GM12878 (cell line): ENCODE measurements at regions not wholly inside any gene's neighbourhood (a gene's known extent, or its start where the extent isn't known, plus 50 kb on each side); places are given as distances from the start of the nearest gene placed in this dataset.

Experiments
- ATAC-seq: fragments of 200-7000 bp; cut with Tn5 transposase; 3 replicates; pipeline ENCODE4 v1.9.1; 2020; ENCODE audit warnings: mild to moderate bottlenecking, moderate library complexity
- BruUV-seq: library from RNA; stranded (reverse); fragments of 400-500 nt; replicated peaks from 2 replicates; lab custom pipeline; 2021; lab: Mats Ljungman, UMichigan
- CTCF ChIA-PET: fragments of 300-600 bp; sonication (Branson Sonifier 250); formaldehyde crosslinking; extraction: SDS; loops from one replicate; lab custom pipeline; 2021; ENCODE audit warnings: inconsistent platforms; lab: Yijun Ruan, JAX
- POLR2A ChIA-PET: fragments of 350-600 bp; formaldehyde crosslinking; extraction: SDS; loops from one replicate; lab custom pipeline; 2021; ENCODE audit warnings: inconsistent platforms; lab: Charles Lee
- RAD21 ChIA-PET: fragments of 300-600 bp; sonication (Branson Sonifier 250); formaldehyde crosslinking; loops from one replicate; lab custom pipeline; 2023; ENCODE audit warnings: antibody characterized with exemption; ENCODE audit not compliant: unreplicated experiment; lab: Charles Lee
- SMC1A ChIA-PET: fragments of 300-600 bp; sonication (Branson Sonifier 250); formaldehyde crosslinking; loops from one replicate; lab custom pipeline; 2023; ENCODE audit not compliant: unreplicated experiment, uncharacterized antibody; lab: Charles Lee
- DNase-seq: peaks from one replicate; pipeline ENCODE4 v3.0.0-alpha.2; 2011; ENCODE audit warnings: low read depth, low spot score
- FAIRE-seq: peaks from 3 replicates; lab custom pipeline; 2011; peaks lifted over from hg19 to GRCh38; lab: Jason Lieb, UNC
- H2AFZ ChIP-seq: 2 replicates; pipeline ENCODE4 v1.6.0; 2011; ENCODE audit warnings: low read depth, low read length, control low read depth; ENCODE audit not compliant: control insufficient read depth
- H3K27ac ChIP-seq: 2 replicates; pipeline ENCODE4 v1.5.1; 2011; ENCODE audit warnings: control low read depth; ENCODE audit not compliant: control insufficient read depth, insufficient read depth
- H3K27me3 ChIP-seq, 2 experiments: replicated peaks in 1 of 2; 2 replicates each; pipeline versions ENCODE4 v1.6.0 to v1.6.1; 2011; ENCODE audit warnings: low read length in 1 of 2; ENCODE audit not compliant: control insufficient read depth in 2 of 2, insufficient read depth in 2 of 2
- H3K36me3 ChIP-seq, 2 experiments: 2 replicates each; pipeline ENCODE4 v1.5.1; 2011; ENCODE audit warnings: low read length in 1 of 2; ENCODE audit not compliant: control insufficient read depth in 2 of 2, insufficient read depth in 2 of 2
- H3K4me1 ChIP-seq: 2 replicates; pipeline ENCODE4 v1.6.1; 2011; ENCODE audit warnings: mild to moderate bottlenecking, low read length, moderate library complexity, mixed read lengths; ENCODE audit not compliant: control insufficient read depth, insufficient read depth
- H3K4me2 ChIP-seq: 2 replicates; pipeline ENCODE4 v1.6.0; 2011; ENCODE audit warnings: control low read depth; ENCODE audit not compliant: control insufficient read depth, insufficient read depth
- H3K4me3 ChIP-seq: fragments of 200-600 bp; sonication (generic); 2 replicates; pipeline ENCODE4 v1.5.1; 2016
- H3K79me2 ChIP-seq: 2 replicates; pipeline ENCODE4 v1.6.0; 2011; ENCODE audit warnings: low read length; ENCODE audit not compliant: control insufficient read depth, insufficient read depth
- H3K9ac ChIP-seq: 2 replicates; pipeline ENCODE4 v1.8.0; 2011; ENCODE audit warnings: low read length, control low read depth, mixed read lengths; ENCODE audit not compliant: control insufficient read depth, insufficient read depth
- H3K9me3 ChIP-seq: replicated peaks from 3 replicates; pipeline ENCODE4 v1.5.1; 2011; ENCODE audit warnings: mild to moderate bottlenecking, low read length; ENCODE audit not compliant: control insufficient read depth, insufficient read depth
- H4K20me1 ChIP-seq: 2 replicates; pipeline ENCODE4 v1.6.0; 2011; ENCODE audit not compliant: control insufficient read depth, insufficient read depth
- ASH2L ChIP-seq: fragments of 300-600, 200-600 bp; sonication (generic); IDR thresholded peaks from 2 replicates; pipeline ENCODE4 v1.6.1; 2017; ENCODE audit warnings: low read depth, mild to moderate bottlenecking, borderline replicate concordance
- BMI1 ChIP-seq: fragments of 450-650 bp; IDR thresholded peaks from 2 replicates; pipeline ENCODE4 v1.6.1; 2016; ENCODE audit warnings: mild to moderate bottlenecking, moderate library complexity, borderline replicate concordance
- CBX5 ChIP-seq: sonication (generic); IDR thresholded peaks from 2 replicates; pipeline ENCODE4 v1.6.1; 2016; ENCODE audit warnings: low read depth, moderate library complexity, mild to moderate bottlenecking, inconsistent platforms
- CHD1 ChIP-seq: IDR thresholded peaks from 2 replicates; pipeline ENCODE4 v1.6.1; 2012; ENCODE audit warnings: low read depth, low read length, improper control_type of control experiment
- CREM ChIP-seq: IDR thresholded peaks from 2 replicates; pipeline ENCODE4 v1.6.1; 2014; ENCODE audit warnings: antibody characterized with exemption, low read depth
- KDM1A ChIP-seq: fragments of 200-600 bp; sonication (generic); IDR thresholded peaks from 2 replicates; pipeline ENCODE4 v1.6.1; 2016; ENCODE audit warnings: borderline replicate concordance
- PBX3 ChIP-seq: IDR thresholded peaks from 2 replicates; pipeline ENCODE4 v1.6.1; 2011; ENCODE audit warnings: mild to moderate bottlenecking, low read depth, low read length, moderate library complexity; ENCODE audit not compliant: insufficient replicate concordance
- SMAD1 ChIP-seq: fragments of 450-650 bp; IDR thresholded peaks from 2 replicates; pipeline ENCODE4 v1.6.1; 2018; ENCODE audit warnings: mild to moderate bottlenecking, low read depth; ENCODE audit not compliant: partially characterized antibody
- SMAD5 ChIP-seq: IDR thresholded peaks from 2 replicates; pipeline ENCODE4 v1.6.1; 2016; ENCODE audit warnings: antibody characterized with exemption, low read depth
- SP1 ChIP-seq: IDR thresholded peaks from one replicate; pipeline ENCODE4 v1.6.1; 2011; ENCODE audit warnings: low read depth, low read length
- TAF1 ChIP-seq: IDR thresholded peaks from 2 replicates; pipeline ENCODE4 v1.6.1; 2011; ENCODE audit warnings: mild to moderate bottlenecking, low read depth, low read length, borderline replicate concordance
- ZBTB11 ChIP-seq: fragments of 450-650 bp; formaldehyde crosslinking; IDR thresholded peaks from 2 replicates; pipeline ENCODE4 v1.5.0; 2022; ENCODE audit warnings: mild to moderate bottlenecking, missing genetic modification characterization
- WGBS: methylation state at CpG from one replicate; pipeline ENCODE4 v1.1.6; 2016; ENCODE audit warnings: low lambda C conversion rate; ENCODE audit not compliant: insufficient replicate concordance, insufficient coverage; ENCODE audit errors: missing lambda C conversion rate; 5-methylcytosine and 5-hydroxymethylcytosine counted together
- in situ Hi-C: fragments of 300-500 bp; cut with MboI; formaldehyde crosslinking; loops from 9 replicates; pipeline ENCODE4 v1.14.3; 2018; ENCODE audit warnings: mixed read lengths
- intact Hi-C: fragments of 100-400 bp; cut with micrococcal nuclease; formaldehyde crosslinking; loops from one replicate; pipeline ENCODE4 v1.14.2; 2022; ENCODE audit not compliant: unreplicated experiment
- TF ChIP-seq, protein P1 (sequence below): fragments of 450-650 bp; IDR thresholded peaks from 2 replicates; pipeline ENCODE4 v1.6.1; 2016; ENCODE audit warnings: mild to moderate bottlenecking, moderate library complexity, borderline replicate concordance
- TF ChIP-seq, protein P2 (sequence below): IDR thresholded peaks from 2 replicates; pipeline ENCODE4 v1.6.1; 2012; ENCODE audit warnings: low read depth, low read length, improper control_type of control experiment

DNA sequence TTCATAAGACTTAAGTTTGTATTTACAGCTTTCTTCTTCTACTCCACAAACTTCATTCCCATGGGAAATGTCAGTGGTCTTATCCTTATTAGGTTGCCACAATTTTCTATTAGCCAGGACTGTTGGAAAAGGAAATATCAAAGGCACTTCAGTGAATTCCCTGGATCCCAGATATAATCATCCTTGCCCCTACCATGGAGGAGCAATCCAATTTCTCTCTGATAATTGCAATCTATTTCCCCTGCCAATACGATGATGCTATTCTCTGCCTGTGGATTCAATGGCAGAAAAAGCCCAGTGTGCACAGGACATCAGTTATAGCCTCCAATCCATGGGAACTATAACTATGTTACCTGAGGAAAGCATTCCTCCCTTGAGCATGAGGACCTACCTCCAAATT is 536.4 kb upstream of the UBE2E2 start:
- Histone ChIP-seq H3K4me2 (no peak overlapping the region), H3K79me2 (no peaks in the 10 kb centered on the region), H2AFZ (no peak overlapping the region), H3K4me3 (no peak overlapping the region), H4K20me1 (no peaks in the 10 kb centered on the region), H3K4me1 (no peaks in the 10 kb centered on the region), H3K9ac (no peak overlapping the region), H3K9me3 (no peaks in the 10 kb centered on the region), H3K27me3 (no peaks in the 10 kb centered on the region), H3K27ac (no peak overlapping the region), H3K36me3 (no peaks in the 10 kb centered on the region)
- intact Hi-C loops, result no loop called here
- ChIA-PET POLR2A (no interaction called here), RAD21 (no interaction called here), SMC1A (no interaction called here), CTCF (no interaction called here)
- ATAC-seq, result no peak
- no peak for DNase-seq
- TF ChIP-seq CREM, result no peak
- TF ChIP-seq, protein P1, sequence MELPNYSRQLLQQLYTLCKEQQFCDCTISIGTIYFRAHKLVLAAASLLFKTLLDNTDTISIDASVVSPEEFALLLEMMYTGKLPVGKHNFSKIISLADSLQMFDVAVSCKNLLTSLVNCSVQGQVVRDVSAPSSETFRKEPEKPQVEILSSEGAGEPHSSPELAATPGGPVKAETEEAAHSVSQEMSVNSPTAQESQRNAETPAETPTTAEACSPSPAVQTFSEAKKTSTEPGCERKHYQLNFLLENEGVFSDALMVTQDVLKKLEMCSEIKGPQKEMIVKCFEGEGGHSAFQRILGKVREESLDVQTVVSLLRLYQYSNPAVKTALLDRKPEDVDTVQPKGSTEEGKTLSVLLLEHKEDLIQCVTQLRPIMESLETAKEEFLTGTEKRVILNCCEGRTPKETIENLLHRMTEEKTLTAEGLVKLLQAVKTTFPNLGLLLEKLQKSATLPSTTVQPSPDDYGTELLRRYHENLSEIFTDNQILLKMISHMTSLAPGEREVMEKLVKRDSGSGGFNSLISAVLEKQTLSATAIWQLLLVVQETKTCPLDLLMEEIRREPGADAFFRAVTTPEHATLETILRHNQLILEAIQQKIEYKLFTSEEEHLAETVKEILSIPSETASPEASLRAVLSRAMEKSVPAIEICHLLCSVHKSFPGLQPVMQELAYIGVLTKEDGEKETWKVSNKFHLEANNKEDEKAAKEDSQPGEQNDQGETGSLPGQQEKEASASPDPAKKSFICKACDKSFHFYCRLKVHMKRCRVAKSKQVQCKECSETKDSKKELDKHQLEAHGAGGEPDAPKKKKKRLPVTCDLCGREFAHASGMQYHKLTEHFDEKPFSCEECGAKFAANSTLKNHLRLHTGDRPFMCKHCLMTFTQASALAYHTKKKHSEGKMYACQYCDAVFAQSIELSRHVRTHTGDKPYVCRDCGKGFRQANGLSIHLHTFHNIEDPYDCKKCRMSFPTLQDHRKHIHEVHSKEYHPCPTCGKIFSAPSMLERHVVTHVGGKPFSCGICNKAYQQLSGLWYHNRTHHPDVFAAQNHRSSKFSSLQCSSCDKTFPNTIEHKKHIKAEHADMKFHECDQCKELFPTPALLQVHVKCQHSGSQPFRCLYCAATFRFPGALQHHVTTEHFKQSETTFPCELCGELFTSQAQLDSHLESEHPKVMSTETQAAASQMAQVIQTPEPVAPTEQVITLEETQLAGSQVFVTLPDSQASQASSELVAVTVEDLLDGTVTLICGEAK, result no peak
- TF ChIP-seq SP1, result no peak
- no peak for TF ChIP-seq SMAD1
- TF ChIP-seq BMI1, result no peak
- TF ChIP-seq CBX5, result no peak
- TF ChIP-seq SMAD5, result no peak
- TF ChIP-seq ZBTB11 (CRISPR knock-in tag), result no peak
- TF ChIP-seq KDM1A, result no peak
- no peak for TF ChIP-seq TAF1
- TF ChIP-seq PBX3, result no peak
- TF ChIP-seq, protein P2, sequence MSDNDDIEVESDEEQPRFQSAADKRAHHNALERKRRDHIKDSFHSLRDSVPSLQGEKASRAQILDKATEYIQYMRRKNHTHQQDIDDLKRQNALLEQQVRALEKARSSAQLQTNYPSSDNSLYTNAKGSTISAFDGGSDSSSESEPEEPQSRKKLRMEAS, result no peak
- TF ChIP-seq ASH2L, result no peak
- no peak for TF ChIP-seq CHD1
- in situ Hi-C loops, result no loop called here
- BruUV-seq, result no TSS peak
- 0% methylated on average over 1 of the region's 1 CpG for WGBS
- no peak for FAIRE-seq
